ENCODE measurements at regions not wholly inside any gene's neighbourhood (a gene's known extent, or its start where the extent isn't known, plus 50 kb on each side); places are given as distances from the start of the nearest gene placed in this dataset.

- no peaks in the 10 kb centered on the region for H3K9me3 ChIP-seq (ENCODE audit: control insufficient read depth in 2 of 2, low read length in 2 of 2)
These were observed 355.4 kb downstream of the MFSD1 start for GRCh38 chr3:159157275-159157674.

DNA sequence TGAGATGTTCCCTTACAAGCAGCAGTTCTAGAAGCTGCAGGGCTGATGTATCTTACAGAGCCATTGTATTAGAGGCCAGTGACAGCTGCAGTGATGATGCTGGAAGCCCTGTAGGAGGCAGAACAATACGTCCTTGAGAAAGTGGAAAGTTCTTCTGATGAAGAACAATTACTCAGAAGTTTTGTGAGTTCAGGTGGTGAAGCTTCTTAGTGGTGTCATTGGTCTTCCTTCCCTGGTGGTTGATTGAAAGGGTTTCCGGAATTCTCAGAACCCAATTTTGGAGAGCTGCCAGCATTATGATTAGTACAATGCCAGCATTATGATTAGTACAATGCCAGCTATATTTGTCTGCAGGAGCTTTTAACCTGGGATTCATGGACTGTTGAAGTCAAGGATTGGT, 356.4 kb downstream of the MFSD1 start:
- Histone ChIP-seq H3K9ac (ENCODE audit: low read depth in 1 of 2, low read length in 2 of 2) (no peak overlapping the region), H3K27me3 (ENCODE audit: control insufficient read depth in 2 of 2, insufficient read depth in 2 of 2, low read length in 2 of 2) (no peaks in the 10 kb centered on the region), H3K36me3 (ENCODE audit: control insufficient read depth in 2 of 2, insufficient read depth in 2 of 2, low read length in 2 of 2) (no peaks in the 10 kb centered on the region), H3K4me3 (ENCODE audit: low read length in 2 of 2) (no peak overlapping the region), H3K27ac (ENCODE audit: low read depth in 2 of 2, low read length in 2 of 2) (no peak overlapping the region), H3K9me3 (ENCODE audit: control insufficient read depth in 2 of 2, low read length in 2 of 2) (no peaks in the 10 kb centered on the region), H3K4me1 (ENCODE audit: control insufficient read depth in 2 of 2, insufficient read depth in 2 of 2, low read length in 2 of 2) (no peaks in the 10 kb centered on the region)

More at GRCh38 chr3:159157275-159157674, 355.4 kb downstream of the MFSD1 start:
- Histone ChIP-seq H3K27ac (ENCODE audit: low read depth in 2 of 2, low read length in 2 of 2) (no peak overlapping the region), H3K4me3 (ENCODE audit: low read length in 2 of 2) (no peak overlapping the region), H3K27me3 (ENCODE audit: control insufficient read depth in 2 of 2, insufficient read depth in 2 of 2, low read length in 2 of 2) (no peaks in the 10 kb centered on the region), H3K36me3 (ENCODE audit: control insufficient read depth in 2 of 2, insufficient read depth in 2 of 2, low read length in 2 of 2) (no peaks in the 10 kb centered on the region), H3K4me1 (ENCODE audit: control insufficient read depth in 2 of 2, insufficient read depth in 2 of 2, low read length in 2 of 2) (no peaks in the 10 kb centered on the region), H3K9ac (ENCODE audit: low read depth in 1 of 2, low read length in 2 of 2) (no peak overlapping the region)

GRCh38 chr3:159158801-159159200, 356.9 kb downstream of the MFSD1 start:
- Histone ChIP-seq H3K4me1 (ENCODE audit: control insufficient read depth in 2 of 2, insufficient read depth in 2 of 2, low read length in 2 of 2) (peaks cover 0 to 4% of the 10 kb centered on the region in 2 donors), H3K27me3 (ENCODE audit: control insufficient read depth in 2 of 2, insufficient read depth in 2 of 2, low read length in 2 of 2) (no peaks in the 10 kb centered on the region), H3K9ac (ENCODE audit: low read depth in 1 of 2, low read length in 2 of 2) (no peak overlapping the region), H3K4me3 (ENCODE audit: low read length in 2 of 2) (no peak overlapping the region), H3K9me3 (ENCODE audit: control insufficient read depth in 2 of 2, low read length in 2 of 2) (no peaks in the 10 kb centered on the region), H3K27ac (ENCODE audit: low read depth in 2 of 2, low read length in 2 of 2) (no peak overlapping the region), H3K36me3 (ENCODE audit: control insufficient read depth in 2 of 2, insufficient read depth in 2 of 2, low read length in 2 of 2) (no peaks in the 10 kb centered on the region)

GRCh38 chr3:159159546-159159945, 357.7 kb downstream of the MFSD1 start:
- Histone ChIP-seq H3K4me3 (ENCODE audit: low read length in 2 of 2) (no peak overlapping the region), H3K27me3 (ENCODE audit: control insufficient read depth in 2 of 2, insufficient read depth in 2 of 2, low read length in 2 of 2) (no peaks in the 10 kb centered on the region), H3K36me3 (ENCODE audit: control insufficient read depth in 2 of 2, insufficient read depth in 2 of 2, low read length in 2 of 2) (no peaks in the 10 kb centered on the region), H3K4me1 (ENCODE audit: control insufficient read depth in 2 of 2, insufficient read depth in 2 of 2, low read length in 2 of 2) (peaks cover 0 to 6% of the 10 kb centered on the region in 2 donors), H3K9me3 (ENCODE audit: control insufficient read depth in 2 of 2, low read length in 2 of 2) (no peaks in the 10 kb centered on the region), H3K27ac (ENCODE audit: low read depth in 2 of 2, low read length in 2 of 2) (no peak overlapping the region), H3K9ac (ENCODE audit: low read depth in 1 of 2, low read length in 2 of 2) (no peak overlapping the region)

GRCh38 chr3:159163656-159164055, 361.8 kb downstream of the MFSD1 start:
- no peaks in the 10 kb centered on the region for H3K36me3 ChIP-seq (ENCODE audit: control insufficient read depth in 2 of 2, insufficient read depth in 2 of 2, low read length in 2 of 2)
- peaks cover 0 to 6% of the 10 kb centered on the region in 2 donors for H3K4me1 ChIP-seq (ENCODE audit: control insufficient read depth in 2 of 2, insufficient read depth in 2 of 2, low read length in 2 of 2)
- H3K4me3 ChIP-seq (ENCODE audit: low read length in 2 of 2): no peak overlapping the region
- H3K27me3 ChIP-seq (ENCODE audit: control insufficient read depth in 2 of 2, insufficient read depth in 2 of 2, low read length in 2 of 2): no peaks in the 10 kb centered on the region
- no peaks in the 10 kb centered on the region for H3K9me3 ChIP-seq (ENCODE audit: control insufficient read depth in 2 of 2, low read length in 2 of 2)
- H3K27ac ChIP-seq (ENCODE audit: low read depth in 2 of 2, low read length in 2 of 2): peak overlapping the region; percentile 48 to 56
- H3K9ac ChIP-seq (ENCODE audit: low read depth in 1 of 2, low read length in 2 of 2): no peak overlapping the region

DNA sequence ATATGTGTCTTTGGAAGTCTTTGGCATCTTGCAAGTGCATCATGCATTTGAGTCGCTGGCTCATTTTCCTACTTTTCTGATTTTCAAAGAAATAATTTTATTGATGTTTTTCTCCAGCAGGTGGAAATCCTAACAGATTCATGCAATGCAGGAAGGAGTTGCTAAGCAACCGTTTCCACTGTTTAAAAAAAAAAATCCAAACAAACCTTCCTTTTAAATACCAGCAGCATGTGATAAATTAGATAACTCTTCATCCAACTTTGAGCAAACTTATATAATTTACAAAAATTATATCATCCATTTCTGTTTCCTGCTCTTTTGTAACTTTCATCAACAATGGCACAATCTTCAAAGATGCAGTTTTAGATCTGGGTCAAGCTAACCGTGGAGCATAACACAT, 364.1 kb downstream of the MFSD1 start:
- H3K27ac ChIP-seq (ENCODE audit: low read depth in 2 of 2, low read length in 2 of 2): no peak overlapping the region
- H3K27me3 ChIP-seq (ENCODE audit: control insufficient read depth in 2 of 2, insufficient read depth in 2 of 2, low read length in 2 of 2): no peaks in the 10 kb centered on the region
- no peak overlapping the region for H3K4me3 ChIP-seq (ENCODE audit: low read length in 2 of 2)
- H3K4me1 ChIP-seq (ENCODE audit: control insufficient read depth in 2 of 2, insufficient read depth in 2 of 2, low read length in 2 of 2): peaks cover 0 to 13% of the 10 kb centered on the region in 2 donors
- H3K36me3 ChIP-seq (ENCODE audit: control insufficient read depth in 2 of 2, insufficient read depth in 2 of 2, low read length in 2 of 2): no peaks in the 10 kb centered on the region
- no peaks in the 10 kb centered on the region for H3K9me3 ChIP-seq (ENCODE audit: control insufficient read depth in 2 of 2, low read length in 2 of 2)
- no peak overlapping the region for H3K9ac ChIP-seq (ENCODE audit: low read depth in 1 of 2, low read length in 2 of 2)

GRCh38 chr3:159166899-159167586, 365.2 kb downstream of the MFSD1 start:
- Histone ChIP-seq H3K27me3 (ENCODE audit: control insufficient read depth in 2 of 2, insufficient read depth in 2 of 2, low read length in 2 of 2) (no peaks in the 10 kb centered on the region), H3K4me3 (ENCODE audit: low read length in 2 of 2) (no peak overlapping the region), H3K9ac (ENCODE audit: low read depth in 1 of 2, low read length in 2 of 2) (no peak overlapping the region), H3K36me3 (ENCODE audit: control insufficient read depth in 2 of 2, insufficient read depth in 2 of 2, low read length in 2 of 2) (no peaks in the 10 kb centered on the region), H3K9me3 (ENCODE audit: control insufficient read depth in 2 of 2, low read length in 2 of 2) (no peaks in the 10 kb centered on the region), H3K27ac (ENCODE audit: low read depth in 2 of 2, low read length in 2 of 2) (no peak overlapping the region), H3K4me1 (ENCODE audit: control insufficient read depth in 2 of 2, insufficient read depth in 2 of 2, low read length in 2 of 2) (peaks cover 0 to 13% of the 10 kb centered on the region in 2 donors)

DNA sequence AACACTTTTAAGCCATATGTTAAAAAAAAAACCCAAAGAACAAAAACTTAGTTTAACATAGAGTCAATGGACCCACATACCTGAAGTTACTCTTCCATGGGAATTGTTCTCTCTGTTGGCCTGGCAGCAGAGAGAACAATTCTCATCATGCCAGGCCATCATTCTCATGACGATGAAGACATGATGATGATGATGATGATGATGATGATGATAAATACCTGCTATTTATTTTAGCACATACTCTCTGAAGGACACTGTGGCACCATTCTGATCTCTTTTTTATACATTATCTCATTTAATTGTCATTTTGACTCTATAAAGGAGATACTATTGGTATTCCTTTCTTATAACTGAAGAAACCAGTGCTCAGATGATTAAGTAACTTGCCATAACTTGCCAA, 366.9 kb downstream of the MFSD1 start:
- H3K27ac ChIP-seq (ENCODE audit: low read depth in 2 of 2, low read length in 2 of 2): no peak overlapping the region
- no peaks in the 10 kb centered on the region for H3K36me3 ChIP-seq (ENCODE audit: control insufficient read depth in 2 of 2, insufficient read depth in 2 of 2, low read length in 2 of 2)
- H3K9ac ChIP-seq (ENCODE audit: low read depth in 1 of 2, low read length in 2 of 2): no peak overlapping the region
- peaks cover 0 to 9% of the 10 kb centered on the region in 2 donors for H3K4me1 ChIP-seq (ENCODE audit: control insufficient read depth in 2 of 2, insufficient read depth in 2 of 2, low read length in 2 of 2)
- H3K9me3 ChIP-seq (ENCODE audit: control insufficient read depth in 2 of 2, low read length in 2 of 2): no peaks in the 10 kb centered on the region
- no peak overlapping the region for H3K4me3 ChIP-seq (ENCODE audit: low read length in 2 of 2)
- H3K27me3 ChIP-seq (ENCODE audit: control insufficient read depth in 2 of 2, insufficient read depth in 2 of 2, low read length in 2 of 2): no peaks in the 10 kb centered on the region

GRCh38 chr3:159169828-159170227, 368.0 kb downstream of the MFSD1 start:
- no peaks in the 10 kb centered on the region for H3K27me3 ChIP-seq (ENCODE audit: control insufficient read depth in 2 of 2, insufficient read depth in 2 of 2, low read length in 2 of 2)
- H3K9ac ChIP-seq (ENCODE audit: low read depth in 1 of 2, low read length in 2 of 2): no peak overlapping the region
- peaks cover 0 to 6% of the 10 kb centered on the region in 2 donors for H3K4me1 ChIP-seq (ENCODE audit: control insufficient read depth in 2 of 2, insufficient read depth in 2 of 2, low read length in 2 of 2)
- no peaks in the 10 kb centered on the region for H3K9me3 ChIP-seq (ENCODE audit: control insufficient read depth in 2 of 2, low read length in 2 of 2)
- H3K27ac ChIP-seq (ENCODE audit: low read depth in 2 of 2, low read length in 2 of 2): peak overlapping the region; percentile 50 to 60
- no peak overlapping the region for H3K4me3 ChIP-seq (ENCODE audit: low read length in 2 of 2)
- no peaks in the 10 kb centered on the region for H3K36me3 ChIP-seq (ENCODE audit: control insufficient read depth in 2 of 2, insufficient read depth in 2 of 2, low read length in 2 of 2)

DNA sequence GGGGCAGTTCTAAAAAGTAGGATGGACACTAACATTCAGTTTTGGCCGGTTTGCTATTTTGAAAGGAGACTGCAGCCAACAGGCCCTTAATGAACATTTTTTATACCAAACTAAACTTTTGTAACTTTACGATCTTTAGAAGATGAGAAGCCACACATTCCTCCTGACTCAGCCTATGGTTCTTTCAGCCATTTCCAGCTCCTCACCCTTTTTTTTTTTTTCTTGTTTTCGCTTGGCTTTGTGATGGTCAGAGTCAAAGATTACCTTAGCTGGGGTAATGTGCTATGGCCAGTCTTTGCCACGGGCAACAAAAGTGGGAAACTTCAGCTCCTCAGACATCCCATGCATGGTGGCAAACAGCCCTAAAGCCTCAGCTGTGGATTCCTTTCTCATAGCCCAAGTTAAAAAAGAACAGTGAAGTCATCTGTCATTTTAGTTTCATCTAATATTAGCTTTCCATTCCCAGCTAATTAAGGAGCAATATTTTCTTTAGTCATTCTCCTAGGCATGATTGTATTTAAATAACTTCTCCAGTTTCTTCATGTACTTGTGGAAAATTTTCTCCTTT, 368.7 kb downstream of the MFSD1 start:
- peak overlapping the region; percentile 7 to 41 for H3K27ac ChIP-seq (ENCODE audit: low read depth in 2 of 2, low read length in 2 of 2)

More for the DNA sequence above, 368.7 kb downstream of the MFSD1 start:
- Histone ChIP-seq H3K27me3 (ENCODE audit: control insufficient read depth in 2 of 2, insufficient read depth in 2 of 2, low read length in 2 of 2) (no peaks in the 10 kb centered on the region), H3K36me3 (ENCODE audit: control insufficient read depth in 2 of 2, insufficient read depth in 2 of 2, low read length in 2 of 2) (no peaks in the 10 kb centered on the region), H3K4me1 (ENCODE audit: control insufficient read depth in 2 of 2, insufficient read depth in 2 of 2, low read length in 2 of 2) (peaks cover 0 to 6% of the 10 kb centered on the region in 2 donors), H3K4me3 (ENCODE audit: low read length in 2 of 2) (no peak overlapping the region), H3K9me3 (ENCODE audit: control insufficient read depth in 2 of 2, low read length in 2 of 2) (no peaks in the 10 kb centered on the region), H3K9ac (ENCODE audit: low read depth in 1 of 2, low read length in 2 of 2) (no peak overlapping the region)

Measured in mucosa of rectum (tissue), 2 donors.